Glutamatergic neuron (in vitro differentiated cells): ENCODE measurements at regions not wholly inside any gene's neighbourhood (a gene's known extent, or its start where the extent isn't known, plus 50 kb on each side); places are given as distances from the start of the nearest gene placed in this dataset.
A peak's percentile ranks its signal among the peaks of the same experiment; 100 is the strongest.
"Not testable (repeated sequence)": the region's sequence is repeated elsewhere in the genome, so short reads cannot be mapped to it uniquely, and the experiment has no call there.

Source experiments
- DNase-seq: peaks from one replicate; pipeline ENCODE4 v3.0.0; 2022
- H3K27ac Mint-ChIP-seq: one replicate; pipeline ENCODE4 v1.8.0; 2020; ENCODE audit warnings: mild to moderate bottlenecking, mixed read lengths, inconsistent platforms; ENCODE audit not compliant: unreplicated experiment
- H3K27me3 Mint-ChIP-seq: one replicate; pipeline ENCODE4 v1.8.0; 2020; ENCODE audit warnings: mild to moderate bottlenecking, moderate library complexity, mixed read lengths, inconsistent platforms; ENCODE audit not compliant: unreplicated experiment
- H3K36me3 Mint-ChIP-seq: one replicate; pipeline ENCODE4 v1.8.0; 2020; ENCODE audit warnings: mild to moderate bottlenecking, mixed read lengths, inconsistent platforms; ENCODE audit not compliant: unreplicated experiment
- H3K4me1 Mint-ChIP-seq: one replicate; pipeline ENCODE4 v1.8.0; 2020; ENCODE audit warnings: mild to moderate bottlenecking, low read depth, mixed read lengths, inconsistent platforms; ENCODE audit not compliant: unreplicated experiment
- H3K4me3 Mint-ChIP-seq: one replicate; pipeline ENCODE4 v1.8.0; 2020; ENCODE audit warnings: mild to moderate bottlenecking, mixed read lengths, inconsistent platforms; ENCODE audit not compliant: unreplicated experiment
- H3K9me3 Mint-ChIP-seq: one replicate; pipeline ENCODE4 v1.8.0; 2020; ENCODE audit warnings: mild to moderate bottlenecking, moderate library complexity, mixed read lengths, inconsistent platforms; ENCODE audit not compliant: unreplicated experiment
- TF ChIP-seq, protein P1 (sequence below): fragments of 200-600 bp; sonication (generic); IDR thresholded peaks from one replicate; pipeline ENCODE4 v1.5.0; 2021; ENCODE audit not compliant: partially characterized antibody, unreplicated experiment

DNA sequence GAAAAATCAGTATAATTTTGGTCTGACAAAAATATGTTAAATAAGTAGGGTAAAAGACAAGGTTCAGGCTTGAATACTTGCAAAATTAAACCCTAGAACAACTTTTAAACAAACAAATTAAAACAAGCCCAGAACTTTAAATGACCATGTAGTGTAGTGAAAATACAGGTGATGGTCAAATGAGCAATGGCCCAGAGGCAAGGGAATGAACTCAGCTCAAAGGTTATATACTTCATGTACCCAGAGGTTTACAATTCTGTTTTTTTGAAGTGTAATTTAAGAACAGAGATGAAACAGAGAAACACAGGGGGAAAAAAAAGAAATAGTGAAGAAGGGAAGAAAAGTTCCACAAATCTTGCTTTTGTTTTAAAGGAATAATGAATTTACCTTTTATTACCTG is 949.2 kb downstream of the TRHDE start:
- DNase-seq, result no peak
- TF ChIP-seq, protein P1, sequence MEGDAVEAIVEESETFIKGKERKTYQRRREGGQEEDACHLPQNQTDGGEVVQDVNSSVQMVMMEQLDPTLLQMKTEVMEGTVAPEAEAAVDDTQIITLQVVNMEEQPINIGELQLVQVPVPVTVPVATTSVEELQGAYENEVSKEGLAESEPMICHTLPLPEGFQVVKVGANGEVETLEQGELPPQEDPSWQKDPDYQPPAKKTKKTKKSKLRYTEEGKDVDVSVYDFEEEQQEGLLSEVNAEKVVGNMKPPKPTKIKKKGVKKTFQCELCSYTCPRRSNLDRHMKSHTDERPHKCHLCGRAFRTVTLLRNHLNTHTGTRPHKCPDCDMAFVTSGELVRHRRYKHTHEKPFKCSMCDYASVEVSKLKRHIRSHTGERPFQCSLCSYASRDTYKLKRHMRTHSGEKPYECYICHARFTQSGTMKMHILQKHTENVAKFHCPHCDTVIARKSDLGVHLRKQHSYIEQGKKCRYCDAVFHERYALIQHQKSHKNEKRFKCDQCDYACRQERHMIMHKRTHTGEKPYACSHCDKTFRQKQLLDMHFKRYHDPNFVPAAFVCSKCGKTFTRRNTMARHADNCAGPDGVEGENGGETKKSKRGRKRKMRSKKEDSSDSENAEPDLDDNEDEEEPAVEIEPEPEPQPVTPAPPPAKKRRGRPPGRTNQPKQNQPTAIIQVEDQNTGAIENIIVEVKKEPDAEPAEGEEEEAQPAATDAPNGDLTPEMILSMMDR, result no peak
- H3K27me3 Mint-ChIP-seq, result no peaks in the 10 kb centered on the region
- H3K4me1 Mint-ChIP-seq, result peaks cover 2% of the 10 kb centered on the region
- no peaks in the 10 kb centered on the region for H3K36me3 Mint-ChIP-seq
- H3K4me3 Mint-ChIP-seq, result no peak overlapping the region
- H3K27ac Mint-ChIP-seq, result no peak overlapping the region
- no peaks in the 10 kb centered on the region for H3K9me3 Mint-ChIP-seq

DNA sequence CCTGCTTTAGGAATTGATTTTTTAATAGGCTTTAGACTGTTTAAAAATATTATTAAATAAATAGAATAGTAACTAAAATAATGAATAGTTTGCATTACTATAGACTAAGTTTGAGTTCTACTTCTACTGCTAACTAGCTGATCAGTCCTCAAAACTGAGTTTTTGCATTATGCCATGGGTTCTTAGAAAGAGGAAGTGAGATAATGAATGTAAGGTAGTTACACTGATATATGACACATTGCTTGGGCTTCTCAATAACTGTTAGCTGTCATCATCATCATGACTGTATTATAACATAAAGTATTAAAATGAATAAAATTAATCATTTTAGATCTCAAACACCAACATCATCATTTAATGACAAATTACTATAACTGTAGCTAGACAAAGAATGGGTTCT is 949.7 kb downstream of the TRHDE start:
- Mint-ChIP-seq H3K4me3 (no peak overlapping the region), H3K4me1 (peaks cover 2% of the 10 kb centered on the region), H3K27me3 (no peaks in the 10 kb centered on the region), H3K27ac (no peak overlapping the region), H3K9me3 (no peaks in the 10 kb centered on the region), H3K36me3 (no peaks in the 10 kb centered on the region)
- TF ChIP-seq, protein P1, result no peak
- no peak for DNase-seq

DNA sequence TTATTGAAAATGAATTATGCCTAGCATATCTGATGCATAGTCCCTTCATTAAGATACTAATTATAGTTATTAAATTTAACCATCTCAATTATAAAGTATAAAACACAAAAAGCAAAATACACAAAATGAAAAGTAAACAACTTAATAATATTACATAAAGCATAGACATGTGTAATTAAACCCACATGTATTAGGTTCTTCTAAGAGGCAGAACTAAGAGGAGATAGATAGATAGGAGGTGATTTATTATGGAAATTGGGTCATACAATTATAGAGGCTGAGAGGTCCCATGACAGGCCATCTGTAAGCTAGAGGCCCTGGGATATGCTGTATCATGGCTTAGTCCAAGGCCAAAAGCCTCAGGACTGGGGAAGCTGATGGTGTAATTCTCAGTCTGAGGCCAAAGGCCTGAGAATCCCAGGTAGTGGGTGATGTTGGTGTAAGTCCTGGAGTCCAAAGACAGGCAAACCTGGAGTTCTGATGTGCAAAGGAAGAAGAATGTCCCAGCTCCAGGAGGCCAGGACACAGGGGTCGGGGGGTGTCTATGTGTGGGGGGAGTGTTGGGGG is 953.3 kb downstream of the TRHDE start:
- no peaks in the 10 kb centered on the region for H3K36me3 Mint-ChIP-seq
- peaks cover 2% of the 10 kb centered on the region for H3K4me1 Mint-ChIP-seq
- no peak overlapping the region for H3K4me3 Mint-ChIP-seq
- H3K9me3 Mint-ChIP-seq, result no peaks in the 10 kb centered on the region
- peak overlapping the region; percentile 52 for H3K27ac Mint-ChIP-seq
- H3K27me3 Mint-ChIP-seq, result no peaks in the 10 kb centered on the region
- no peak for DNase-seq
- TF ChIP-seq, protein P1, result no peak

DNA sequence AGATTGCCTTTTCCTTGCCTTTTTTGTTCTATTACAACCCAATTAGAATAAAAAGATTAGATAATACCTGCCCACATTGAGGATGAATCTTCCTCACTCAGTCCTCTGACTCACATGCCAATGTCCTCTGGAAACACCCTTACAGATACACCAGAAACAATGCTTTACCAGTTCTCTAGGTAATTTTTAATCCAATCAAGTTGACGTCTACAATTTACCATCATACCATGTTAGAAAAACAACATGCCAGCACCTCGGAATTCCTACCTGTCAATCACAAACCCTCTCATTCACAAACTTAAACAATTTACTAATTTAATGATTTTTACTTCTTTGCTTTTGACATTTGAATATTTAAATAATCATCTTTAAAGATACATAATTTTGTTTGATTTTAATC is 953.8 kb downstream of the TRHDE start:
- DNase-seq, result no peak
- no peaks in the 10 kb centered on the region for H3K27me3 Mint-ChIP-seq
- peaks cover 2% of the 10 kb centered on the region for H3K4me1 Mint-ChIP-seq
- H3K4me3 Mint-ChIP-seq, result no peak overlapping the region
- H3K36me3 Mint-ChIP-seq, result no peaks in the 10 kb centered on the region
- TF ChIP-seq, protein P1, result no peak
- H3K27ac Mint-ChIP-seq, result peak overlapping the region; percentile 52
- no peaks in the 10 kb centered on the region for H3K9me3 Mint-ChIP-seq

DNA sequence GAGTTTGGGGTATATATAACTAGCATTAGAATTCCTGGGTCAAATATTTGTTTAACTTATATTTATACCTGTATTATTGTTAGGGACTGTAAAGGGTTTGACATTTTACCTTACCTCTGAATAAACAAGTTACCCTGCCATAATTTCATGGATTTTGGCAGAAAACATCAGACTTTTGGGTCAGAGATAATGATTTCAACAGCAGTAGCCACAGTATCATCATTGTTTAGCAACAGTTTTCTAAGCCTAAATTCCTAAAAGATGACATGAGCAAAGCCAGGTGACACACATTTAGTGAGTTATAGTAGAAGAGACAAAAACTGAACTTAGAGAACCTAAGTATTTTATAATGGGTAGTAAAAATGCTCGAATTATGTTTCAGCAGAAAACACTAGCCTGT is 954.4 kb downstream of the TRHDE start:
- H3K9me3 Mint-ChIP-seq, result no peaks in the 10 kb centered on the region
- no peak overlapping the region for H3K27ac Mint-ChIP-seq
- TF ChIP-seq, protein P1, result no peak
- no peak overlapping the region for H3K4me3 Mint-ChIP-seq
- peaks cover 2% of the 10 kb centered on the region for H3K4me1 Mint-ChIP-seq
- no peak for DNase-seq
- no peaks in the 10 kb centered on the region for H3K36me3 Mint-ChIP-seq
- H3K27me3 Mint-ChIP-seq, result no peaks in the 10 kb centered on the region

DNA sequence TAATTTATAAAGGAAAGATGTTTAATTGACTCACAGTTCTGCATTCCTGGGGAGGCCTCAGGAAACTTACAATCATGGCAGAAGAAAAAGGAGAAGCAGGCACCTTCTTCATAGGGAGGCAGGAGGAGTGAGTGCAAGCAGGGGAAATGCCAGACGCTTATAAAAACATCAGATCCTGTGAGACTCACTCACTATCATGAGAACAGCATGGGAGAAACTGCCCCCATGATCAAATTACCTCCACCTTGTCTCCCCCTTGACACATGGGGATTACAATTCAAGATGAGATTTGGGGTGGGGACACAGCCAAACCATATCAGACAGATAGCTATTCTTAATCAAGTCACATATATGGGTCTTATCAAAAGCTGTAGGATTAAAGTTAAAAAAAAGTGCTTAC is 956.7 kb downstream of the TRHDE start:
- H3K27me3 Mint-ChIP-seq, H3K4me3 Mint-ChIP-seq, H3K4me1 Mint-ChIP-seq, DNase-seq, H3K36me3 Mint-ChIP-seq, H3K9me3 Mint-ChIP-seq, H3K27ac Mint-ChIP-seq: not testable (repeated sequence)
